K562 (cell line): ENCODE measurements at regions not wholly inside any gene's neighbourhood (a gene's known extent, or its start where the extent isn't known, plus 50 kb on each side); places are given as distances from the start of the nearest gene placed in this dataset.
"Not testable (repeated sequence)": the region's sequence is repeated elsewhere in the genome, so short reads cannot be mapped to it uniquely, and the experiment has no call there.

Source experiments
- ATAC-seq: fragments of 200-7000 bp; cut with Tn5 transposase; 3 replicates; pipeline ENCODE4 v1.9.1; 2020; ENCODE audit warnings: moderate library complexity
- BruUV-seq: library from RNA; stranded (reverse); fragments of 400-500 nt; replicated peaks from 2 replicates; lab custom pipeline; 2021; lab: Mats Ljungman, UMichigan
- CTCF ChIA-PET: fragments of 300-600 bp; formaldehyde crosslinking; extraction: SDS; loops from one replicate; lab custom pipeline; 2021; ENCODE audit warnings: low intra/inter-chr PET ratio; lab: Yijun Ruan, JAX
- POLR2A ChIA-PET: fragments of 300-600, 350-650 bp; sonication (Branson Sonifier 250); formaldehyde crosslinking; extraction: SDS; loops from one replicate; lab custom pipeline; 2021; ENCODE audit warnings: antibody characterized with exemption, inconsistent platforms; lab: Yijun Ruan, JAX
- DNase-seq, 4 experiments: peaks; one replicate each; pipeline versions ENCODE4 v3.0.0 to v3.0.0-alpha.2; 2011 to 2018; ENCODE audit warnings: low spot score in 3 of 4, mixed read lengths in 3 of 4; ENCODE audit errors: extremely low read depth in 1 of 4
- FAIRE-seq: peaks from 2 replicates; lab custom pipeline; 2011; peaks lifted over from hg19 to GRCh38; lab: Jason Lieb, UNC
- H2AFZ ChIP-seq: 2 replicates; pipeline ENCODE4 v1.6.0; 2011; ENCODE audit warnings: low read depth, low read length, control low read depth, inconsistent platforms
- H3K27ac ChIP-seq: fragments of 200-600 bp; 3 replicates; pipeline ENCODE4 v1.8.0; 2011; ENCODE audit warnings: low read depth, mild to moderate bottlenecking, control low read depth, inconsistent platforms, low read length, moderate library complexity, mixed read lengths; ENCODE audit errors: extremely low read depth
- H3K27me3 ChIP-seq, 2 experiments: fragments of 300-600 bp in 1 of 2; 2 replicates in 1 of 2; 3 replicates in 1 of 2; pipeline versions ENCODE4 v1.6.0 to v1.8.0; 2011; ENCODE audit warnings: inconsistent platforms in 2 of 2, low read length in 2 of 2, mild to moderate bottlenecking in 1 of 2, mixed read lengths in 1 of 2, moderate library complexity in 1 of 2; ENCODE audit not compliant: control insufficient read depth in 2 of 2, insufficient read depth in 2 of 2
- H3K36me3 ChIP-seq: fragments of 300-600 bp; 3 replicates; pipeline ENCODE4 v1.8.0; 2011; ENCODE audit warnings: mild to moderate bottlenecking, low read length, inconsistent platforms; ENCODE audit not compliant: control insufficient read depth, insufficient read depth
- H3K4me1 ChIP-seq, 2 experiments: fragments of 200-600 bp in 1 of 2; replicated peaks in 1 of 2; 2 replicates in 1 of 2; 3 replicates in 1 of 2; pipeline versions ENCODE4 v1.5.1 to v1.8.0; 2011; ENCODE audit warnings: inconsistent platforms in 2 of 2, low read length in 2 of 2, mild to moderate bottlenecking in 1 of 2, mixed read lengths in 1 of 2, moderate library complexity in 1 of 2; ENCODE audit not compliant: control insufficient read depth in 2 of 2, insufficient read depth in 2 of 2
- H3K4me2 ChIP-seq: 2 replicates; pipeline ENCODE4 v1.6.1; 2011; ENCODE audit warnings: low read length, control low read depth, inconsistent platforms, mixed read lengths; ENCODE audit not compliant: insufficient read depth
- H3K4me3 ChIP-seq: fragments of 200-600 bp; sonication (generic), shearing (Covaris generic); 2 replicates; pipeline ENCODE4 v1.5.1; 2016; ENCODE audit warnings: control low read depth, inconsistent platforms
- H3K79me2 ChIP-seq: fragments of 200-600 bp; 3 replicates; pipeline ENCODE4 v1.8.0; 2011; ENCODE audit warnings: low read length, inconsistent platforms; ENCODE audit not compliant: control insufficient read depth, insufficient read depth
- H3K9ac ChIP-seq, 2 experiments: 2 replicates each; pipeline versions ENCODE4 v1.6.0 to v1.6.1; 2011; ENCODE audit warnings: low read depth in 2 of 2, low read length in 2 of 2, control low read depth in 1 of 2, inconsistent platforms in 1 of 2, mild to moderate bottlenecking in 1 of 2, mixed read lengths in 1 of 2; ENCODE audit not compliant: insufficient read depth in 1 of 2
- H3K9me1 ChIP-seq: one replicate; pipeline ENCODE4 v1.6.0; 2011; ENCODE audit warnings: inconsistent platforms, mild to moderate bottlenecking, low read length, moderate library complexity; ENCODE audit not compliant: control insufficient read depth, insufficient read depth
- H3K9me3 ChIP-seq: replicated peaks from 2 replicates; pipeline ENCODE4 v1.5.1; 2011; ENCODE audit warnings: low read depth, low read length, inconsistent platforms; ENCODE audit not compliant: control insufficient read depth, insufficient read depth
- H4K20me1 ChIP-seq: replicated peaks from 2 replicates; pipeline ENCODE4 v1.6.1; 2011; ENCODE audit warnings: low read length, inconsistent platforms, mixed read lengths; ENCODE audit not compliant: control insufficient read depth, insufficient read depth
- FOXJ3 ChIP-seq: sonication (generic); formaldehyde crosslinking; IDR thresholded peaks from 2 replicates; pipeline ENCODE4 v1.4.0; 2020; ENCODE audit warnings: mild to moderate bottlenecking, missing genetic modification reagents
- KAT7 ChIP-seq: sonication (generic); formaldehyde crosslinking; IDR thresholded peaks from 2 replicates; pipeline ENCODE4 v1.8.0; 2022; ENCODE audit warnings: missing genetic modification reagents, mild to moderate bottlenecking, borderline replicate concordance
- TOE1 ChIP-seq, 2 experiments: fragments of 450-650 bp in 1 of 2; sonication (generic) in 1 of 2; formaldehyde crosslinking in 1 of 2; IDR thresholded peaks; 2 replicates each; pipeline versions ENCODE4 v1.7.1 to v1.8.0; 2016 to 2022; ENCODE audit warnings: borderline replicate concordance in 2 of 2, mild to moderate bottlenecking in 2 of 2, antibody characterized with exemption in 1 of 2, inconsistent platforms in 1 of 2, low read depth in 1 of 2, missing genetic modification reagents in 1 of 2, moderate library complexity in 1 of 2
- WGBS: fragments of 100-300 bp; shearing (Covaris generic); methylation state at CpG from one replicate; pipeline ENCODE4 v1.1.6; 2016; ENCODE audit warnings: low coverage, mixed read lengths; ENCODE audit not compliant: insufficient coverage; ENCODE audit errors: missing lambda C conversion rate; 5-methylcytosine and 5-hydroxymethylcytosine counted together
- in situ Hi-C: fragments of 300-500 bp; cut with MboI; formaldehyde crosslinking; loops from 4 replicates; pipeline ENCODE4 v1.15.0; 2018; ENCODE audit warnings: inconsistent platforms, mixed read lengths
- intact Hi-C: fragments of 100-400 bp; cut with micrococcal nuclease; formaldehyde crosslinking; loops from 2 replicates; pipeline ENCODE4 v1.14.2; 2022

DNA sequence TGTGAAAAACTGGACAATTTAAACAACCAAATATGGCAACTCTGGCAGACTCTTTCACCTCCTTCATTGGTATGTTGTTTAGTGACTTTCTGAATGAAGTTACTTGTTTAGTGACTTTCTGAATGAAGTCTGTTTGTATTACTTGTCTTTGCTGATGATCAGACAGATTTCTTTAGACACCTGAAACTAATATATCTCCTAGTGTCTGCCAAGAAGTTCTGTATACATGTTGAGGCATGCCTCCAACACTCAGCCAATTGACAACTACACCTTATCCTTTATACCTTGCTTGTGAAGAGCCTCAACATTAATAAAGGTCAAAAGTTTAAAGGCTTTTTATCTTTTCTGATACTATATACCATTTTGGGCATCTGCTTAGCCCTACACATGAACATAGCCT, 725.4 kb upstream of the EPHA7 start:
- Histone ChIP-seq H3K36me3 (no peaks in the 10 kb centered on the region), H3K27me3 (no peaks in the 10 kb centered on the region), H2AFZ (no peak overlapping the region), H3K4me2 (no peak overlapping the region), H3K9ac (no peak overlapping the region), H3K27ac (no peak overlapping the region), H3K4me3 (no peak overlapping the region), H3K9me3 (no peaks in the 10 kb centered on the region; the same call in 1 of the 2 replicates), H3K9me1 (no peaks in the 10 kb centered on the region), H3K79me2 (no peaks in the 10 kb centered on the region), H3K4me1 (no peaks in the 10 kb centered on the region), H4K20me1 (no peaks in the 10 kb centered on the region)
- FAIRE-seq: no peak
- no peak for DNase-seq
- BruUV-seq: no TSS peak
- intact Hi-C loops: no loop called here
- TF ChIP-seq TOE1 (IDR thresholded peaks at IDR 0.05; ENCODE audit: borderline replicate concordance): no peak
- no peak for TF ChIP-seq TOE1 (CRISPR knock-in tag; IDR thresholded peaks at IDR 0.05; ENCODE audit: borderline replicate concordance, low read depth)
- no peak for TF ChIP-seq KAT7 (CRISPR knock-in tag)
- TF ChIP-seq FOXJ3 (CRISPR knock-in tag): no peak
- no peak for ATAC-seq
- CTCF ChIA-PET: no interaction called here
- in situ Hi-C loops: no loop called here
- POLR2A ChIA-PET: no interaction called here

GRCh38 chr6:94137178-94137577, 717.8 kb upstream of the EPHA7 start:
- H3K9me1 ChIP-seq, H3K4me2 ChIP-seq, H3K79me2 ChIP-seq, H3K27me3 ChIP-seq, H3K27ac ChIP-seq, H3K36me3 ChIP-seq, FAIRE-seq, H3K9me3 ChIP-seq, POLR2A ChIA-PET, H3K9ac ChIP-seq, in situ Hi-C loops, DNase-seq, CTCF ChIA-PET, H3K4me1 ChIP-seq, BruUV-seq, intact Hi-C loops, H3K4me3 ChIP-seq, ATAC-seq, H2AFZ ChIP-seq, H4K20me1 ChIP-seq: not testable (repeated sequence)
- under 1% methylated on average over 11 of the region's 11 CpGs for WGBS
